ENCODE measurements at regions not wholly inside any gene's neighbourhood (a gene's known extent, or its start where the extent isn't known, plus 50 kb on each side); places are given as distances from the start of the nearest gene placed in this dataset.

DNA sequence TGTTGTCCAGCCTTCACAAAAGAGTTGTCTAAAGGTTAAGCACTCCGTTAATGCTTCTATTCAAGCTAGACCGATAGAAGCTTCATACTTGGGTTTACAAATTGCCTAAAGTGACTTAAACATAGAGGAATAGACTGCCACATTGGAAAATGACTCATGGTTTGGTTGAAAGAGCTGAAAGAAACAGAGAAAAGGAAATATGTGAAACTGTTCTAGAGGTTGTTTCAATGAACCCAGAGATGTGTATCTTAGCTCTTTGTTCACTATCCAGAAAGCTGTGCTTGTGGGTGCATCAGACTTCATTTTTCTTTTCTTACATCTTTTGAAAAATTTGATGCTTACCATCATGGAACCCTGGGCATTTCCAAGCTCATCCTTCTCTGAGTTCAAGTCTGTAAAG is 736.2 kb downstream of the INHBA start:
- DNase-seq = no peak

DNA sequence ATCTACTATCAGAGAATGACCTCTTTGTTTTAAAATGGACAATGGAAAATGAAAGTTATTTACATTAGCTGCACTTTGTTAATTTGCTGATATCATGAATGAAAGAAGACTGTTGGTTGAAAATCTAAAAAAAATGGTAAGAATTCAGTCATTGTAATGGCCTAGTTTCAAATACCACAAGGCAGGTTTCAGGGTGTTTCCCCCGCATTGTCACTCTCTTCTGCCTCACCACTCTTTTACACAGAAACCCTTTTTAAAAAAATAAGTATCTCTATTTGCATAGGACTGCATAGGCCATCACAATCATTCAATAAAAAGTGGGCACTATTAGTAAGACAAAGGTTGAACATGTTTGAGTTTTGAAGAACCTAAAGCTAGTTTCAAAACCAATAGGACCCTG is 737.1 kb downstream of the INHBA start:
- DNase-seq = no peak

DNA sequence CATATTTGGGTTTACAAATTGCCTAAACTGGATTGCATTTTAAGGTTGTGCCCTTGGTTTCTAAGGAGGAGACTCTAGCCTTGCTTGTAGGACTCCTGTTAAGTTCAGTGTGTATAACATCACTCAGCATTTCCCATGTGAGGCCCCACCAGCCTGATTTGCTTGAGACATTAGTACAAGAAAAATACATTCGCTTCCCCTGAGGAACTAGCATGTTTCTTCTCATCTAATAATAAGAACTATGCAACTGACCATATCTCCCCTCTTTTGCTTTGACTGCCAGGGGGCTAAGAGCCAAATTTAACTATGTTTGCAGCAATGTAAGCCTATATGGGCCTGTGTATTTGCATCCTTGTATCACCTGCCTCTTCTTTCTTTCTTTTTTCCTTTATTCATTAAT is 737.9 kb downstream of the INHBA start:
- no peak for DNase-seq

DNA sequence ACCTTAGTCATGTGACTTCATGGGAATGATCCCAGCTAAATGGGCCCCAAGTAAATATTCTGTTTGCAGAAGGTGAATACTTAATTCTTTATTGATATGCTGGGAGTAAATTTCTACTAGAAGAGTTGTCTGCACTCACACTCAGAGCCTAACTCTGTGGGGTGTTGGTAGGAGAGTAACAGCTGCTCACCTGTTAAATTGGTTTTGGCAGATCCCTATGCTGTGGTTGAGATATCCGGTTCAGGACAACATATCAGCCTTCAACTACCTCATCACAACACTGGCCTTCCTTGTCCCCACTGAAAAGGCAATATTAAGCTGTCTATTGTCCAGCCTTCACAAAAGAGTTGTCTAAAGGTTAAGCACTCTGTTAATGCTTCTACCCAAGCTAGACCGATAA is 738.3 kb downstream of the INHBA start:
- no peak for DNase-seq

DNA sequence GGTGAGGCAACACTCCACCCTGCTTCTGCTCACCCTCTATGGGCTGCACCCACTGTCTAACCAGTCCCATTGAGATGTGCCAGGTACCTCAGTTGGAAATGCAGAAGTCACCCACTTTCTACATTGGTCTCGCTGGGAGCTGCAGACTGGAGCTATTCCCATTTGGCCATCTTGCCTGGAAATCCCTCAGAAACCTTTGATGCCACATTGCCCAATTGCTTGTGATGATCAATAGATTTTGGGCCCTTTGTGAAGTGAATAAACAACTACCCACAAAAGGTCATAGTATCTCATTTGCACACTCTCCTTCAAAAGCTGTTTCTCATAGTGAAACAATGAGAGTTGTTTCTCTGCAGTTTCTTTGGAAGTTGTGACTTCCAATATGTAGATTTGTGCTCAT is 742.9 kb downstream of the INHBA start:
- DNase-seq = no peak

DNA sequence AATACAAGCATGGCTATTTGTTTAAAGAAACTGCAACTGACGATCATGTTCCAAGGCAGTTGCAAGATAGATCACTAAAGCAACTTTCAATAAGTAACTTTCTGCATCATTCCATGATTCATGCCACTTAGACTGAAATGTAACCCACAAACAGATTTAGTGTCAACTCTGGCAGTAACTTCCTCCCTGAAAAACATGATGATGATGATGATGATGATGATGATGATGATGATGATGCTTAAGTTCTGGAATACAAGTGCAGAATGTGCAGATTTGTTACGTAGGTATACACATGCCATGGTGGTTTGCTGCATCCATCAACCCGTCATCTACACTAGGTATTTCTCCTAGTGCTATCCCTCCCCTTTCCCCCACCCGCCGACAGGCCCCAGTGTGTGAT is 754.7 kb downstream of the INHBA start:
- no peak for DNase-seq

DNA sequence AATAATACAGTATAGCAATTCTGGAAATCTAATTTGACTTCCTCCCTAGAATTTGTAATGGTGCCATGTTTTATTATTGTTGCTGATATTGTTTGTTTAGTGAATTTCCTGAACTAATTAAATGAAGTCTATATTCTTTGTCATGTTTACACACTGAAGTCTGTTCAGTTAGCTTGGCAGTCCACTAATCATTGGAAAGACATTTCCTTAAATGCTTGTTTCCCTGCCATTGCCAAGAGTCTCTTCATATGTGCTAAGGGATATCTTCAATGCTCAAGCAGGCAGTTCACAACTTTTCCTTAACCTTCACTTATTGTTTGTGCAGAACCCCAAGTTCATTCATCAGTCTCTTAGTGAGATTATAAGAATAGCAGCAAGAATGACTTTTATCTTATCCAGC is 755.3 kb downstream of the INHBA start:
- DNase-seq = no peak

DNA sequence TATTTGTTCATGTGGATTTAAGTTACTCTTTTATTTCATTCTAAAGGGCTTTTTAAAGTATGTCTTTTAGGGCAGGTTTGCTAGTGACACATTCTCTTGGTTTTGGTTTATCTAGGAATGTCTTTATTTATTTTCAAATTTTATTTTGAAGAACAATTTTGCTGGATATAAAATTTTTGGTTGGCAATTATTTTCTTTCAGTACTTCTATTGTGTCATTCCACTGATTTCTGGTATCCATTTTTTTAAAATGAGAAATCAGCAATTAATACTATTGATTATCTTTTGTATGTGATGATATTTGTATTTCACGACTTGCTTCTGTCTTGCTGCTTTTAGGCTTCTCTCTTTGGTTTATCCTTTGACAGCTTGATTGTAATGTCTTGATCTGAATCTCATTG is 756.3 kb downstream of the INHBA start:
- DNase-seq = no peak

DNA sequence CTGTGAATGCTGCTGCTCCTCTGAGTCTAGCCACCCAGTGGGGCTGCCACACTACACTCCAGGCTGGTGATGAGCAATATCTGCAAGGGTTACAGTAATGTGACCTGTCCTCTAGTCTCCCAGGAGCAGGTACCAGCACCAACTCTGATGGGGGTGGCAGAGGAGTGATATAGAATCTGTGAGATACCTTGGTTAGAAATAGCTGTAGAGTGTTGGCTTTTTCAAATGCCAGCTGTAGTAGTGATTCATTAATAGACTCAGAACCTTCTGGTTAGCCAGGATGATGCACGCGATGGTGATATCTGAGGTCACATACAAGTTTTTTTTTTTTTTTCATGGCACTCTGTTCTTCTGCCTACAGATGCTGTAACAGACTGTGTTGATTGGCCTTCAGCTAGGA is 757.1 kb downstream of the INHBA start:
- no peak for DNase-seq

DNA sequence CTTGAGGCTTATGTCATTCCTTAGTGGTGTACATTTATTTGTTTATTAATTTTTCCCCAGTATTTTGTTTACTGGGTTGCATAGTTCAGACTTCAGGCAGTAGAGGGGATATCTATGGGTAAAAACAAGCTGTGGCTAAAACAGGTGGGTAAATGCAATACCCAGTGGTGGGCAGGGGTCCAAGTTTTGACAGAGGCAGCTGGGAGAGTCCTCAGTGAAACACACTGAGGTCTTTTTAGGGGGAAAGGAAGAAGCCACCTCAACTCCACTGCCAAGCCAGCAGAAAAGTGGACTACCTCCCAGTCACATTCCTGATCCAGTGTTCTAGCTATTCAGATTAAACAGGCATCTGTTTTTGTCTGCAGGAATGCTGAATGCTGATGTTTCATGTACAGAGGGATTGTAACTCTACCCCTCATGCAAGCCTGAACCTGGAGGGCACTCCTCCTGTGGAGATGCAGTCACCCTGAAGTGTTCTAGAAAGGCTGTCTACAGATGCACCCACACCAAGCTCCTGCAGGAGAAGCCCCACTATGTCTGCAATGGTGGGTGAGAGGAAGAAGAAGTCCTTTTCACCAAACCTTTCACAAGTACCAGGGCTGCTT is 757.8 kb downstream of the INHBA start:
- DNase-seq = no peak

DNA sequence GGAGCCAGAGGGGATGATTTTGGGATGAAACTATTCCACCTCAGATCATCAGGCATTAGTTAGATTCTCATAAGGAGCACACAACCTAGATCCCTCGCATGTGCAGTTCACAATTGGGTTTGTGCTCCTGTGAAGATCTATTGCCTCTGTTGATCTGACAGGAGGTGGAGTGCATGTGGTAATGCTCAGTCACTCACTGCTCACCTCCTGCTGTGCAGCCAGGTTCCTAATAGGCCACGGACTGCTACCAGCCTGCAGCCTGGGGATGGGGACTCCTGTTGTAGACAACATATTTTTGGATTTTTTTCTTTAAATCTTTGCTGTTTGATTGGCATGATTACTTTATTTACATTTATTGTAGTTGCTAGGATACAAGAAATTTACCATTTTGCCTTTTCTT is 765.0 kb downstream of the INHBA start:
- DNase-seq = no peak

DNA sequence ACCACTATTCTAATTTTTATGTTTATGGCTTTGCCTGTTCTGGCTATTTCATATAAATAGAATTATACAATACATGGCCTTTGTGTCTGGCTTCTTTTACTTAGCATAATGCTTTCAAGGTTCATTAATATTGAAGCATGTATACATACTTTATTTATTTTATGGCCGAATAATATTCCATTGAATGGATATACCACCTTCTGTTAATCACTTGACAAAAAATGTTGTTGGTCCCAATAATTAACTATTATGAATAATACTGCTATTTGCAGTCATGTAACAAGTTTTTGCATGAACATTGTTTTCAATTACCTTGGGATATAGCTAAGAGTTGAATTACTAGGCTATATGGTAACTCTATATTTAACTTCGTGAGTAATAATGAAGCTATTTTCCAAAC is 767.5 kb downstream of the INHBA start:
- no peak for DNase-seq

DNA sequence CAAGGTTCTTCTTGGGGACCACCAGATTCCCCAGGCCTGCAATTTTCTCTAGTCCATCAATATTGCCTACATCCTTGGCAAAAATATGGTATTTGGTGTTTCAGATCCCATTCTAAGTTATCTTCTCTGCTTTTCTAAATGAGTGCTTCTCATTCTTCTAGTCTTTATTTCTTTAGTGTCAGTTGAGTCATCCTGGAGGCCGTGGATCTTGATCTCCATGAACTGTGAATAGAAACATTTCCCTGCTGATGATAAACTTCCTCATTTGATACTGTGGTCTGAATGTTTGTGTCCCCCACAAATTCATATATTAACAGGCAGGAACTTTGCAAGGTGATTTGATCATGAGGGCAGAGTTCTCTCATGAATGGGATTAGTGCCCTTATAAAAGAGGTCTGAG is 779.3 kb downstream of the INHBA start:
- DNase-seq = no peak

DNA sequence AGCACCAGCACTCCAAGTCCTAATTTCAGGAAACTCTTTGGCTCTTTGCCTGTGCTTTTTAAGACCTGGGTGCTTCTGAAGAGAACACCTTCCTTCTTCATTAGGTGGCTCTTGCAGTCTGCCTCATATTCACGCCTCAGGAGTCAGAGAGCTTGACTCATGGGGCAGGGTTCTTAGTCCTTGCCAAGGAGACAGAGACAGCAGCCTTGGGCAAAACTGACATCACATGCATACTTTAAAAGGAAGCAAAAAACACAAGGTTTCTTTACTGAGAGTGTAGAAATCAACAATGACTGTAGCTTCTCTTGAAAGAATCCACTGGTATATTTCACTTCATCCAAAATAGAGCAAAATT is 780.6 kb downstream of the INHBA start:
- no peak for DNase-seq

DNA sequence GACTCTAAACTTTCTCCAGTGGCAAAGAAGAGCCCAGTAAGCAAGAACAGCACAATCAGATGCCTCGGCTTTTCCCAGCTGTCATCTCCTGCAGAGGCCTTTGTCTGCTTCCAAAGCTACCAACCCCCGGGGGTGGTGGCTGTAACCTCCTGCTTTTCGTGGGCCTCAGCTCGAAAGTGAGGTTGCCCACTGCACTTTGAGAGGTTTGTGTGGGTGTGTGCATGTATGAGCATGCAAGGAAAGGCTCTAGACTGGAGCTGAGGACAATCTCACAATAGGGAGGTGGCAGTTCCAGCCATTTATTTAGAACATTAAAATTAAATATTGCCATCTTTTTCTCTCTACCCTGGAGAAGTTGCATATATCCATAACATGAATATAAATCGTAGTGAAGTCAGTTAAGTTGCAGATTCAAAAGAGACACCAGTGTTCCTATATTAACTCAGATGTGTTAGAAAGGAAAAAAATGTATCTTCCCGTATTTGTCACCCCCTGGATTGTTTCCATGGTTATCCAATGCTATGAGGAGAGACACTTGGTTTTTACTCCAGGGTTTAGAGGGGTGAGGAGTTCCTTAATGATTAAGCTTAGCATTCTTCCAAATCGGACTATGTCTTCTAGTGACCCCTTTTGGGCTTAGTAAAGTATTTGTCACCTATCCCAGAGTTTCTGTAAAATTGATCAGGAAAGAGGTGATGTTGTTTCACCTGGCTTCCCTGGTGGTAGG is 781.1 kb downstream of the INHBA start:
- no peak for DNase-seq

DNA sequence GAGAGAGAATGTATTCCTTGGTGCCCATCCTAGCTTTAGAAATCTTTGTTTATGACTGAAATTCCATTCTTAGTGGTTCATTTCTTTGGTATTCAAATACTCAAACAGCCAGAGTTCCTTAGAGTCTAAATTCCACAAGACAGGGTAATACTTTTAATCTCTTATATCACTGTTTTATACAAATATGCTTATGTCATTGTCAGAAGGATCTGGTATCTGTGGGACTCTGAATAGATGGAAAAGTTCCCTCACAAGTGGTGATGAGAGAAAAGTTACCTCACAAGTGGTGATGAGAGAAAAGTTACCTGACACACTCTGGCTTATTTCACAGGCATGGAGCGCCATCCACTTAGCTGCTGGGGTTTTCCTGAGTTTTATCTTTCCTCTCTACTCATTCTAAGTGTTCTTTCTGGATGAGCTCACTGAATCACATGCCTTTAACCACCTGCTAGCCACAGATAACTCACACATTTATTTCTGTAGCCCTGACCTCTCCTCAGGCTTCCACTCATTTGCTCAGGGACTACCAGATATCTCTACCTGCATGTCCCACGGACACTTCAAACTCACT is 784.0 kb downstream of the SUGCT start:
- no peak for DNase-seq

DNA sequence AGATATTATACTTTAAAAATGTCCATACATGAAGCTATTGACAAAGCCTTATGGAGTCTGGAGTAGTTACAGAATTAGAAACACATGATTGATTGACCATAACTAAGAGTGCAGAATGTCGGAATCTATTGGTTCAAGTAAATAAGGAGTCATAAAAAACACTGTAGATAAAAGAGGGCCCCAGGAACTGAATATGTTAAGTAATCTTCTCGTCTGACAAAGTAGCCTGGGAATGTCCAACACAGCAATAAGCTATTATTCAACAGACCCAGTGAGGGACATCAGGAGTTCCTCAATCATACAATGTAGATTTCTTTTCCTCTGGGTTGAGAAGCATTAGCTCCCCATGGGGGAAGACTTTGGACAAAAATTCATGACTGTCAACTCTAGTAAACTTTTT is 782.0 kb downstream of the SUGCT start:
- DNase-seq = no peak

DNA sequence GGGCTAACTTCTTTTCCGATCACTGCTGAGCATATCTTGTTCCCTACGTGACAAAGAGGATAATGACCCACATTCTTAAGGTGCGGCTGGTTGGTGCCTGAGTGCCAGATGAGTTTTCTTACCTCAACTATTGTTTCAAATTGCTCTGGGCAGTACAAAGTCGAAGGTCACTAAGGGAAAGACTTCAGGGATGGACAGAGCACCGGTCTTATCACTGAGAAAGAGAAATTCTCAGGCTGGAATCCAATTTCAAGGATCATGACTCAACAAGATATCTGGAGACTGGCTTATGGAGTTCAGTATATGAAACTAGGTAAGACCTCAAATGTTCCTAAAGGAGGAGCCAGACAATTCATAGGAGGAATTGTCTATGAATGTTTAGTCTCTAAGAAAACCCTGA is 780.3 kb downstream of the SUGCT start:
- no peak for DNase-seq
